SK-N-SH (cell line): ENCODE measurements at regions not wholly inside any gene's neighbourhood (a gene's known extent, or its start where the extent isn't known, plus 50 kb on each side); places are given as distances from the start of the nearest gene placed in this dataset.

Experiments
- CTCF ChIA-PET: fragments of 300-600, 350-600 bp; formaldehyde crosslinking; extraction: SDS; loops from one replicate; lab custom pipeline; 2021; lab: Yijun Ruan, JAX
- POLR2A ChIA-PET: fragments of 350-600 bp; sonication (Branson Sonifier 250); formaldehyde crosslinking; extraction: SDS; loops from one replicate; lab custom pipeline; 2020; ENCODE audit warnings: antibody characterized with exemption, inconsistent platforms; lab: Yijun Ruan, JAX
- DNase-seq: peaks from one replicate; pipeline ENCODE4 v3.0.0; 2012
- H2AFZ ChIP-seq: fragments of 200-600 bp; sonication (generic); 2 replicates; pipeline ENCODE4 v1.8.1; 2016; ENCODE audit warnings: antibody characterized with exemption, mild to moderate bottlenecking, low read depth
- H3F3A ChIP-seq: fragments of 200-600 bp; sonication (generic); replicated peaks from 2 replicates; pipeline ENCODE3; 2016; ENCODE audit warnings: antibody characterized with exemption, mild to moderate bottlenecking; ENCODE audit not compliant: insufficient read depth
- H3K27ac ChIP-seq, 2 experiments: fragments of 200-500 bp in 1 of 2; fragments of 200-600 bp in 1 of 2; sonication (Bioruptor generic) in 1 of 2; sonication (generic), shearing (Covaris generic) in 1 of 2; 2 replicates each; pipeline versions ENCODE4 v1.5.1 to v1.6.1; 2014 to 2016; ENCODE audit warnings: low read depth in 2 of 2, inconsistent platforms in 1 of 2, low read length in 1 of 2, mild to moderate bottlenecking in 1 of 2, mixed read lengths in 1 of 2
- H3K27me3 ChIP-seq: fragments of 200-600 bp; sonication (generic), shearing (Covaris generic); 2 replicates; pipeline ENCODE4 v1.6.1; 2016; ENCODE audit warnings: mixed run types; ENCODE audit not compliant: insufficient read depth
- H3K36me3 ChIP-seq, 2 experiments: fragments of 200-500 bp in 1 of 2; fragments of 200-600 bp in 1 of 2; sonication (Bioruptor generic) in 1 of 2; sonication (generic) in 1 of 2; replicated peaks in 1 of 2; 2 replicates each; pipeline versions ENCODE3 to v1.5.1; 2014 to 2016; ENCODE audit warnings: low read length in 1 of 2, mild to moderate bottlenecking in 1 of 2; ENCODE audit not compliant: insufficient read depth in 2 of 2, control insufficient read depth in 1 of 2
- H3K4me1 ChIP-seq, 2 experiments: fragments of 200-500 bp in 1 of 2; fragments of 200-600 bp in 1 of 2; sonication (Bioruptor generic) in 1 of 2; sonication (generic), shearing (Covaris generic) in 1 of 2; 2 replicates each; pipeline versions ENCODE4 v1.5.1 to v1.6.1; 2014 to 2016; ENCODE audit warnings: low read depth in 1 of 2, low read length in 1 of 2, mixed run types in 1 of 2; ENCODE audit not compliant: insufficient read depth in 2 of 2, control insufficient read depth in 1 of 2
- H3K4me2 ChIP-seq: fragments of 200-600 bp; sonication (generic), shearing (Covaris generic); 2 replicates; pipeline ENCODE4 v1.6.1; 2017; ENCODE audit warnings: mixed run types
- H3K4me3 ChIP-seq, 2 experiments: fragments of 200-500 bp in 1 of 2; fragments of 200-600 bp in 1 of 2; sonication (Bioruptor generic) in 1 of 2; sonication (generic), shearing (Covaris generic) in 1 of 2; 2 replicates each; pipeline versions ENCODE4 v1.5.1 to v1.8.1; 2014 to 2016; ENCODE audit warnings: low read depth in 2 of 2, inconsistent platforms in 1 of 2, low read length in 1 of 2, mild to moderate bottlenecking in 1 of 2, mixed read lengths in 1 of 2, moderate library complexity in 1 of 2
- H3K79me2 ChIP-seq: fragments of 200-600 bp; sonication (generic); 2 replicates; pipeline ENCODE4 v1.8.1; 2017; ENCODE audit warnings: mild to moderate bottlenecking; ENCODE audit not compliant: insufficient read depth
- H3K9ac ChIP-seq: fragments of 200-600 bp; sonication (generic); 2 replicates; pipeline ENCODE4 v1.6.1; 2017; ENCODE audit warnings: mixed run types
- H3K9me2 ChIP-seq: fragments of 200-600 bp; sonication (generic); 2 replicates; pipeline ENCODE4 v1.6.1; 2017; ENCODE audit warnings: mixed run types
- H3K9me3 ChIP-seq: fragments of 200-600 bp; sonication (generic); 2 replicates; pipeline ENCODE4 v1.6.1; 2017; ENCODE audit warnings: mixed run types, mild to moderate bottlenecking, moderate library complexity
- H4K20me1 ChIP-seq: fragments of 200-600 bp; sonication (generic); 2 replicates; pipeline ENCODE4 v1.6.1; 2017; ENCODE audit warnings: mild to moderate bottlenecking, mixed run types; ENCODE audit not compliant: insufficient read depth
- CTCF ChIP-seq: fragments of 200-600 bp; sonication (generic); IDR thresholded peaks from 2 replicates; pipeline ENCODE4 v1.6.1; 2017; ENCODE audit warnings: antibody characterized with exemption, mild to moderate bottlenecking, moderate library complexity
- MXI1 ChIP-seq: IDR thresholded peaks from 2 replicates; pipeline ENCODE4 v1.6.1; 2012; ENCODE audit warnings: mild to moderate bottlenecking, low read depth, low read length, improper control_type of control experiment
- NFIC ChIP-seq: IDR thresholded peaks from 2 replicates; pipeline ENCODE4 v1.4.0; 2012; ENCODE audit warnings: borderline replicate concordance
- PBX3 ChIP-seq: IDR thresholded peaks from 2 replicates; pipeline ENCODE4; 2012
- POLR2AphosphoS5 ChIP-seq: IDR thresholded peaks from 2 replicates; pipeline ENCODE4 v1.6.1; 2012; ENCODE audit warnings: low read depth, low read length
- REST ChIP-seq: IDR thresholded peaks from 2 replicates; pipeline ENCODE4 v1.6.1; 2012; ENCODE audit warnings: mild to moderate bottlenecking, low read depth, low read length, moderate library complexity
- RFX5 ChIP-seq: IDR thresholded peaks from 2 replicates; pipeline ENCODE4 v1.6.1; 2012; ENCODE audit warnings: mild to moderate bottlenecking, improper control_type of control experiment, low read length
- RXRA ChIP-seq: IDR thresholded peaks from 2 replicates; pipeline ENCODE4 v1.4.0; 2012; ENCODE audit warnings: low read depth, mild to moderate bottlenecking, borderline replicate concordance
- SMC3 ChIP-seq: IDR thresholded peaks from 2 replicates; pipeline ENCODE4 v1.6.1; 2012; ENCODE audit warnings: low read depth, low read length, improper control_type of control experiment
- TAF1 ChIP-seq: IDR thresholded peaks from 2 replicates; pipeline ENCODE4 v1.6.1; 2012; ENCODE audit warnings: low read depth, mild to moderate bottlenecking, low read length, moderate library complexity, borderline replicate concordance
- TCF12 ChIP-seq: IDR thresholded peaks from 2 replicates; pipeline ENCODE4 v1.4.0; 2012
- USF2 ChIP-seq: fragments of 150-350 bp; IDR thresholded peaks from 2 replicates; pipeline ENCODE4 v1.6.1; 2017; ENCODE audit warnings: antibody characterized with exemption, low read length, low read depth, borderline replicate concordance
- ZBTB33 ChIP-seq: IDR thresholded peaks from 2 replicates; pipeline ENCODE4 v1.4.0; 2012; ENCODE audit warnings: low read depth, borderline replicate concordance
- WGBS: methylation state at CpG from one replicate; pipeline ENCODE4 v1.1.6; 2017; ENCODE audit warnings: low lambda C conversion rate; 5-methylcytosine and 5-hydroxymethylcytosine counted together

- no peaks in the 10 kb centered on the region for H3K36me3 ChIP-seq
- no peak overlapping the region for H3K4me3 ChIP-seq
- no peaks in the 10 kb centered on the region for H3K27me3 ChIP-seq
- H3K9ac ChIP-seq = no peak overlapping the region
- no peak overlapping the region for H3K27ac ChIP-seq
- H3K9me3 ChIP-seq = no peaks in the 10 kb centered on the region
- H3K4me2 ChIP-seq = no peak overlapping the region
- H3K4me1 ChIP-seq = peaks cover 0 to 6% of the 10 kb centered on the region in 2 experiments; a peak in 1 of 4 replicates
- POLR2A ChIA-PET = no interaction called here
- CTCF ChIA-PET = interaction anchor here (0.6 to 2.1 kb wide), 2 partner anchors 1064 to 1779 kb away, joined by 3 to 6 read pairs; no protein-coding TSS in a partner anchor
- TF ChIP-seq MXI1 (no peak), TCF12 (no peak), POLR2AphosphoS5 (no peak), USF2 (no peak), NFIC (no peak), CTCF (no peak), RXRA (no peak), SMC3 (no peak), TAF1 (no peak), ZBTB33 (no peak), PBX3 (no peak), REST (no peak), RFX5 (no peak)
- no peaks in the 10 kb centered on the region for H3F3A ChIP-seq
- no peaks in the 10 kb centered on the region for H4K20me1 ChIP-seq
- H3K9me2 ChIP-seq = no peaks in the 10 kb centered on the region
- no peak for DNase-seq
- H2AFZ ChIP-seq = no peak overlapping the region
- WGBS = 89% methylated on average over 2 of the region's 2 CpGs
- no peaks in the 10 kb centered on the region for H3K79me2 ChIP-seq
Observed at GRCh38 chr5:53164478-53165165, 55.1 kb upstream of the MOCS2 start.
